GM19025 (cell line): ENCODE measurements at regions not wholly inside any gene's neighbourhood (a gene's known extent, or its start where the extent isn't known, plus 50 kb on each side); places are given as distances from the start of the nearest gene placed in this dataset.

Experiments
- ATAC-seq: cut with Tn5 transposase; IDR thresholded peaks from one replicate; pipeline ENCODE4 v1.9.1; 2021; ENCODE audit warnings: mild to moderate bottlenecking, low read depth, moderate library complexity; ENCODE audit not compliant: unreplicated experiment

- ATAC-seq = no peak
Observed at GRCh38 chr20:21918398-21918797, 212.9 kb downstream of the PAX1 start.

DNA sequence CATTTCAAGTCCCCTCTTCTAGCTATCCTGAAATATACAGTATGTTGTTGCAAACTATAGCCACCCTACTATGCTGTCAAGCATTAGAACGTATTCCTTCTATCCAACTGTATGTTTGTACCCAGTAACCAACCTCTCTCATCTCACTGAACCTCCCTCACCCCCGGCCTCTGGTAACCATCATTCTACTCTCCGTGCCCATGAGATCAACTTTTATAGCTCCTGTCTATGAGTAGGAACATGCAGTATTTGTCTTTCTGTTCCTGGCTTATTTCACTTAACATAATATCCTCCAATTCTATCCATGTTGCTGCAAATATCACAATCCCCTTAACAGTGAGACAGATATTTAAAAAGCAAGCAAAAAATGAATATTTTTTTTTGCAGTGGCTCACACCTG lies 196.9 kb downstream of the PAX1 start:
- no peak for ATAC-seq

DNA sequence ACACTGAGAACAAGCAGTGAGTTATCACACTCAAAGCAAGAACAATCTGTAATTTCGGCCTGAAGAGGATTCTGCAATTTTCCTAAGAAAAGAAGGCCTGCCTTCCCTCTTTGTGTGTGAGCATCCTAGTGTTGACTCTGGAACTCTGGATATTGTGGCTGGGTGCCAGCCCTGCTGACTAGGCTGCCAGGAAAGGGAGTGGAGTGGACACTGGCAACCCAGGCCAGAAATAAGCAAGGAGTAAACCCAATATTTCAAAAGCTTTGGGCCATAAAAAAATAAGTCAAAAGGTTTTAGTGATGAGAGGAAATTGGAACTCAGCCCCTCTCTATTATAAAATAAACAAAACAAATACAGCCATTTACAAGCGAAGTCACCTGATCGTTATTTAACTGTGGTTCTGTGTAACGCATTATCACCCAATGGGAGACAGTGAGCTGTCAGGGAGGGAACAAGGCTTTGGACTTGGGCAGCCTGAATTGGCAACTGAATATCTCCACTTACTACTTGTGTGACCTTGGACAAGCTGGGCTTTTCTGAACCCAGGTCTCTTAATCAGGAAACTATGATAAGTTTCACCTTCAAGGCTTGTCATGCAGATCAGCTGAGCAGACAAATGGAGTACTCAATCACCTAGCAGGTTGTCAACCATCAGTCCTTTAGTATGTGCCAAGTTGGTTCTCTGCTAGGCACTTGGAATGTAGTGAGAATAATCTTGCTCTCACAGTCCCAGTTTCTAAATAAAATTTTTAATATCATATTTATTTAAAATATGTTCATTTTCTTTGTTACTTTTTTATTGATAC lies 196.2 kb downstream of the PAX1 start:
- ATAC-seq = no peak

- no peak for ATAC-seq
Observed at GRCh38 chr20:21900431-21900830, 195.0 kb downstream of the PAX1 start.

DNA sequence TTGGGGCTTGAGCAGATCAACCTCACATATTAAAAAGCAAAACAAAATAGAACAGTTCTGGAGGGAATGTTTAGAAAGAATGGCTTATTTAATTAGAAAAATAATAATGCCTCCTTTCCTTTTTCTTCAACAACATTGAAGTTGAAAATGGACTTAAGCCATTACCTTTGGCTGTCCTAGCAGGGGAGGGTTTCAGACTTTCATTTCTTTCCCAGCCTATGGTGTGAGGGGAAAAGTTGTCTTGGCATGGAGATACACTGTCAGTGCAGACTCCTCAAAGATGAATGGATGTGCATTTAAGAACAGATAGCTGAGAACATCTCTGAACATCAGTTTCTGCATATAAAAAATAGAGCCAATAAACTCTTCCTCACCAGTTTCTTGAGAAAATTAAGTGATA lies 169.5 kb downstream of the PAX1 start:
- no peak for ATAC-seq

GRCh38 chr20:21874127-21874526 lies 168.7 kb downstream of the PAX1 start:
- ATAC-seq = no peak

DNA sequence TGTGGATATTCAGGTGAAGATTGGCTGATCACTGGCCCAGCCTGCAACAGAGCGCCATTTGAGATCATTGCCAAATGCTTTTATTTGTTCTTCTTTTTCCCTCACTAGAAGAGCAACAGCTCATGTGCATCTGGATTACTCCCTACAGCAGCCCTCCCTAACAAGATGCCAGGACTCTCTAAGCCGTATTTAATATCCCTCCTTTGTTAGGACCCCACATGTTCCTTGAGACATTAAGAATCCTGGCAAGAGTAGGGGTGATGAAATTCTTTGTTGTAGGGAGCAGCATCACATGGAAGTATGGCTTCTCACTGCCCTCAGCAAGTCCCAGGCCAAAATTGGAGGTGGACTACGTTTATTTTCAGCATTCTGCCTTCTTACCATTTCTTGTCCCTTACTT lies 167.8 kb downstream of the PAX1 start:
- ATAC-seq = no peak

- ATAC-seq = no peak
Observed at GRCh38 chr20:21867811-21868210, 162.3 kb downstream of the PAX1 start.

DNA sequence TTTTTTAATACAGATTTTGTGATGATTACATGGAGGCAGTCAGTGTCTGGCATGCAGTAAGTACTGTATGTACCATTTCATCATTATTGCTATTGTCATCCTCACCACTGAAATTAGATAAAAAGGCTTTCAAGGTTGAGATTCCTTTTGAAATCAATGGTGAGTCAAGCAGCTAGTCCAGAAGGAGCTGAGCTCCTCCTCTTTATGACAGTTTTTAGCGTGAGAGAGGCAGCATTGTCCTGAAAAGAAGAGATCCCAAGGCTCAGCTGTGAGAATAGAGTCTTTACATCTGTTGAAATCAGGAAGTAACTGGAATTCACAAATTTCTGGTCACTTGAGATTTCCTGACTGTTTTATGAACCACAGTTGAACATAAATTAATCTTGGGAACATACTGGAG lies 161.9 kb downstream of the PAX1 start:
- ATAC-seq = no peak

GRCh38 chr20:21862956-21863355 lies 157.5 kb downstream of the PAX1 start:
- no peak for ATAC-seq

- ATAC-seq = no peak
Observed at GRCh38 chr20:21862259-21862946, 156.9 kb downstream of the PAX1 start.

DNA sequence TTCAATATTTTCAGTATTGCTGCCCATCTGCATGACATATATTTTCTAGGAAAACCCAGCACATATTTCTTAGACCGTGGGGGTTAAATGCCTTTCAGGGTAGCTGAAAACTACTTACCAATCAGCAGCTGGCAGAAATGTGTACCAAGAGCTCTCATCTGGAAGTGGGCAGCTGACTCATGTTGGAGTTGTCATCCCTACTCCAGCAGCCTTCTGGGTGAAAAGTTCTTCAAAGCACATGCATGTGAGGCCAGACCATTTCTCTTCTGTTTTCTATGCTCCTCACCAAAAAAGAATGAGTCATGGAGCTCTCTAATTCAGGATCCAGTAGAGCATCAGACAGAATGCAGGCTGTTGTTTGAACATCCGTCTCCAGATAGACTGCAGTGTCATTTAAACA lies 135.5 kb downstream of the PAX1 start:
- ATAC-seq = no peak

GRCh38 chr20:21839982-21840381 lies 134.5 kb downstream of the PAX1 start:
- no peak for ATAC-seq

GRCh38 chr20:21836346-21836745 lies 130.9 kb downstream of the PAX1 start:
- no peak for ATAC-seq

- no peak for ATAC-seq
Observed at GRCh38 chr20:21835042-21835441, 129.6 kb downstream of the PAX1 start.

- ATAC-seq = no peak
Observed at GRCh38 chr20:21832442-21833385, 127.2 kb downstream of the PAX1 start.

GRCh38 chr20:21826976-21827375 lies 121.5 kb downstream of the PAX1 start:
- ATAC-seq = no peak

GRCh38 chr20:21821358-21821757 lies 115.9 kb downstream of the PAX1 start:
- no peak for ATAC-seq

- ATAC-seq = no peak
Observed at GRCh38 chr20:21820688-21821087, 115.2 kb downstream of the PAX1 start.

DNA sequence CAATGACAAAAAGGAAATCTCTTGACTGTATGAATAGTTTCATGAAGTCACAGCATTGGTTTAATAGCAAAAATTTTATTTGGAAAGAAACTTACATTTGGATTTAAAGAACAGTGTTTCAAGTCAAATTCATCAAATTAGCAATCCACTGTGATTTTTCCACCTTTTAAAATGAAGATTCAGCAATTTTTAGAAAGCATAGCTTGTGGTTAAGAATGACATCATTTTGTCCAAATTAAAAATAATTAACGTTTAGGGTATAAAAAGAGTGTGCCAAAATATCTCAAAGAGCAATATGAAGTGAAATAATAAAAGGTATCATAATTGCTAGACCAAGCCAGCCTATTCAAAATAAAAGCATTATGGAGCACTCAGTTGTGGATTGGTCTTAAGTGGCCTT lies 114.6 kb downstream of the PAX1 start:
- ATAC-seq = no peak

DNA sequence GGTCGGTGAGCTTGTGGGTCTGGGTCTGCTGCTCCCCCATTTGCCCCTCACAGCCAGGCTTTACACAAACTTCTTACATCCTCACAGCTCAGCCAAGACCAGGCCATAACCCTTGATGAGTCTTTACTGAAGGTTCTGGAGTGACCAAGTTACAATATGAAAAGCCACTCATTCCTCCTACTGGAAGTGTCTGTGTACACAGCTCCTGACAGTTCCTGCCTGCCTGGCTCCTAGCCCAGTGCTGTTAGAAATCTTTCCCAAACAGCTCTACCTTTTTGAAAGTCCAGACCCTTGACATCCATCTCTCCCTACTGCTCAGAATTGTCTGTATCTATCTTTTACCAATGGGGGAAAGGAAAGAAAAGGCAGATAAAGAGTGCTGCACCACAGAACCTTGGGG lies 106.9 kb downstream of the PAX1 start:
- ATAC-seq = no peak
